AG04449 (cell line): ENCODE measurements at regions not wholly inside any gene's neighbourhood (a gene's known extent, or its start where the extent isn't known, plus 50 kb on each side); places are given as distances from the start of the nearest gene placed in this dataset.
"Not testable (repeated sequence)": the region's sequence is repeated elsewhere in the genome, so short reads cannot be mapped to it uniquely, and the experiment has no call there.

Source experiments
- CTCF ChIA-PET: fragments of 350-600 bp; formaldehyde crosslinking; extraction: SDS; loops from one replicate; lab custom pipeline; 2021; ENCODE audit warnings: antibody characterized with exemption; lab: Yijun Ruan, JAX
- POLR2A ChIA-PET: fragments of 400-600, 350-600 bp; formaldehyde crosslinking; extraction: SDS; loops from one replicate; lab custom pipeline; 2020; ENCODE audit warnings: antibody characterized with exemption, inconsistent platforms; lab: Yijun Ruan, JAX
- DNase-seq: peaks from one replicate; pipeline ENCODE4 v3.0.0-alpha.2; 2010; ENCODE audit warnings: low read depth, low spot score
- H3K4me3 ChIP-seq: 2 replicates; pipeline ENCODE4 v1.5.1; 2011; ENCODE audit warnings: low read depth, mild to moderate bottlenecking, control low read depth, low read length
- TF ChIP-seq, protein P1 (sequence below): IDR thresholded peaks from one replicate; pipeline ENCODE4 v1.5.1; 2011; ENCODE audit warnings: mild to moderate bottlenecking, moderate library complexity, low read length, control low read depth, inconsistent platforms; ENCODE audit not compliant: insufficient read depth; ENCODE audit errors: missing control alignments

DNA sequence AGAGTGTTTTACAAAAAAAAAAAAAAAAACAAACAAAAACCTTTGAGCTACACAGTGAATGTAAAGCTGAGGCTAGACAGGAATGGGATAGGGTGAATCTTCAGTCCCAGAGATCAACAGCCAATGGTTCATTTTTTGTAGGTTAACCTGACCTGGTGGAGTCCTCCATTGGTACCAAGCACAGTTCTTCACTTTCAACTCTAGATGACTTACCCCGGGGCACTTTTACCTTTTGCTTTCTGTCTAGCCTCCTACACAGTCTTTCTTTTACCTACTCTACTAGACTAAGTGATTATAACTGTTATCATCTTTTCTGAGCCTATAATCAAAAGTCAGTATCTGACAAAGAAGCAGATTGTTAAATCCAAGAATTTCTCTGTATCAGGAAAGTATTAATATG lies 50.9 kb downstream of the ANXA2R start:
- ChIA-PET POLR2A (no interaction called here), CTCF (interaction anchor here (0.6 to 1.7 kb wide), 4 partner anchors 18 to 932 kb away, joined by 3 to 5 read pairs (median 3); no protein-coding TSS in a partner anchor)
- H3K4me3 ChIP-seq: no peak overlapping the region
- no peak for DNase-seq
- TF ChIP-seq, protein P1, sequence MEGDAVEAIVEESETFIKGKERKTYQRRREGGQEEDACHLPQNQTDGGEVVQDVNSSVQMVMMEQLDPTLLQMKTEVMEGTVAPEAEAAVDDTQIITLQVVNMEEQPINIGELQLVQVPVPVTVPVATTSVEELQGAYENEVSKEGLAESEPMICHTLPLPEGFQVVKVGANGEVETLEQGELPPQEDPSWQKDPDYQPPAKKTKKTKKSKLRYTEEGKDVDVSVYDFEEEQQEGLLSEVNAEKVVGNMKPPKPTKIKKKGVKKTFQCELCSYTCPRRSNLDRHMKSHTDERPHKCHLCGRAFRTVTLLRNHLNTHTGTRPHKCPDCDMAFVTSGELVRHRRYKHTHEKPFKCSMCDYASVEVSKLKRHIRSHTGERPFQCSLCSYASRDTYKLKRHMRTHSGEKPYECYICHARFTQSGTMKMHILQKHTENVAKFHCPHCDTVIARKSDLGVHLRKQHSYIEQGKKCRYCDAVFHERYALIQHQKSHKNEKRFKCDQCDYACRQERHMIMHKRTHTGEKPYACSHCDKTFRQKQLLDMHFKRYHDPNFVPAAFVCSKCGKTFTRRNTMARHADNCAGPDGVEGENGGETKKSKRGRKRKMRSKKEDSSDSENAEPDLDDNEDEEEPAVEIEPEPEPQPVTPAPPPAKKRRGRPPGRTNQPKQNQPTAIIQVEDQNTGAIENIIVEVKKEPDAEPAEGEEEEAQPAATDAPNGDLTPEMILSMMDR: no peak

GRCh38 chr5:42988568-42988967 lies 51.6 kb downstream of the ANXA2R start:
- H3K4me3 ChIP-seq: no peak overlapping the region
- CTCF ChIA-PET: interaction anchor here (0.6 to 1.7 kb wide), 5 partner anchors 19 to 931 kb away, joined by 3 to 5 read pairs (median 3); no protein-coding TSS in a partner anchor
- TF ChIP-seq, protein P1: no peak
- POLR2A ChIA-PET: no interaction called here
- no peak for DNase-seq

DNA sequence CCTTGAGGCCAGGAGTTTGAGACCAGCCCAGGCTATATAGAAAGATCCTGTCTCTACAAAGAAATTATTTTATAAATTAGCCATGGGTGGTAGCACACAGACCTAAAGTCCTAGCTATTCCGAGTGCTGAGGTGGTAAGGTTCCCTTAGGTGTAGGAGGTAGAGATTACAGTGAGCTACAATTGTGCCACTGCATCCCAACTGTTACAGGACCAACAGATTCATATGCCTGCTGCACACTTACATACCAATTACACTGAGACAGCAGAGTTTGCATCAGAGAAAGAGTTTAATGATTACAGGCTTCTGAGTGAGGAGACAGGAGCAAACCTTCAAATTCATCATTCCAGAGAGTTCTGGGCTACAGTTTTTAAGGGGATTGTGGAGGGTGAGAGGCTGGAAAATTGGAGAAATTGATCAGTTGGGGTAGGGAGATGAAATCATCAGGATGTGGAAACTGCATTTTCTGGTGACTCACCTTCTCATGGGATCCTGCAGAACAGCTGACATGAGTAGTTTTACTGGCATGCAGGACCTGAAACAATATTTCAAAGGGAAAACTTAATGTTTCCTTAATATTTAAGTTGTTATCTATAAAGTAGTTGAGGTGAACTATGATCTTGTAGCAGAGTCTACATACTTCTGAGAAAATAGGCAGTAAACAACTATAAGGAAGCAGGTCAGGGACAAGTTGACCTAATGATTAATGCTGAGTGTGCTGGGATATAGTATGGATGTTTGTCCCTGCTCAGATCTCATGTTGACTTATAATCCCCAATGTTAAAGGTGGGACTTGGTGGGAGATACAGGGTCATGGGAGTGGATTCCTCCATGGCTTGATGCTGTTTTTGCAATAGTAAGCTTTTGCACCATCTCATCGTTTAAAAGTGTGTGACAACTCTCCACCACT lies 54.7 kb downstream of the ANXA2R start:
- TF ChIP-seq, protein P1: no peak
- POLR2A ChIA-PET: interaction anchor here (0.8 to 0.9 kb wide), 2 partner anchors 8 to 14 kb away, joined by 3 to 4 read pairs; no protein-coding TSS in a partner anchor
- CTCF ChIA-PET: interaction anchor here (1.7 to 2.1 kb wide), 3 partner anchors 9 to 77 kb away, joined by 5 to 7 read pairs (median 6); no protein-coding TSS in a partner anchor
- H3K4me3 ChIP-seq: no peak overlapping the region
- DNase-seq: no peak

DNA sequence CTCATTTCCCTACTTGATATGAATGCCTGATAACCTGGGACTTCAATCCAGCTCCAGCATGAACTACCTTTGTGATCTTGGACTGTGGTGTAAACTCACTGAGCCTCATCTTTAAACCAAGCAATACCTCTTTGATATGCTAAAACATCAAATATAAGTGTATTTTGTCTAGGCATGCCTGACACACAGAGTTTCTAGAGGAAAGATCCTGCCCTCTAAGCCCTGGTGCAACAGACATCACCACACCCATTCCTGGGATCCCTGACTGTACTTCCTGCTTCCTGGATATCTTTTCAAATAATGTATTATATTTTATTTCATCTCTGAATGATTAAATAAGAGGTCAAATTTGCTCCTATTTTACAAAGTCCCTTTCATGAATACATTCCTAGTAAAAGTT lies 55.8 kb downstream of the ANXA2R start:
- CTCF ChIA-PET: interaction anchor here (1.0 to 2.1 kb wide), 2 partner anchors 12 to 36 kb away, joined by 3 to 7 read pairs; no protein-coding TSS in a partner anchor
- H3K4me3 ChIP-seq: no peak overlapping the region
- no peak for DNase-seq
- POLR2A ChIA-PET: interaction anchor here (0.6 to 0.9 kb wide), 2 partner anchors 9 to 34 kb away, joined by 3 to 4 read pairs; no protein-coding TSS in a partner anchor
- TF ChIP-seq, protein P1: no peak

DNA sequence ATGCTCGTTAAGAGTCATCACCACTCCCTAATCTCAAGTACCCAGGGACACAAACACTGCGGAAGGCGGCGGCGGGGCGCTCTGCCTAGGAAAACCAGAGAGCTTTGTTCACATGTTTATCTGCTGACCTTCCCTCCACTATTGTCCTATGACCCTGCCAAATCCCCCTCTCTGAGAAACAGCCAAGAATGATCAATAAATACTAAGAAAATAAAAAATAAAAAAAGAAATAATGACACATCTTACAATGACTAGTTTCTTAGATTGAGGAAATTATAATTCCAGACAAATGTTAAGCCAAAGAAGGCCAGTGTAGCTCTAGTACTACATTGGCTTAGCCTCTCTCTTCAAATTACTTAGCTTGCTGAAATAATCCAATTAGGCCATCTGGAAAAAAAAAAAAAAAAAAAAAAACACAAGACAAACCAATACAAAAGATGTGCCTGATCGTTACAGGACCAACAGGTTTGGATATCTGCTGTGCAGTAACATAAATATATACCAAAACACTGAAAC lies 58.0 kb downstream of the ANXA2R start:
- ChIA-PET CTCF (no interaction called here), POLR2A (no interaction called here)
- TF ChIP-seq, protein P1: no peak
- no peak for DNase-seq
- no peak overlapping the region for H3K4me3 ChIP-seq

DNA sequence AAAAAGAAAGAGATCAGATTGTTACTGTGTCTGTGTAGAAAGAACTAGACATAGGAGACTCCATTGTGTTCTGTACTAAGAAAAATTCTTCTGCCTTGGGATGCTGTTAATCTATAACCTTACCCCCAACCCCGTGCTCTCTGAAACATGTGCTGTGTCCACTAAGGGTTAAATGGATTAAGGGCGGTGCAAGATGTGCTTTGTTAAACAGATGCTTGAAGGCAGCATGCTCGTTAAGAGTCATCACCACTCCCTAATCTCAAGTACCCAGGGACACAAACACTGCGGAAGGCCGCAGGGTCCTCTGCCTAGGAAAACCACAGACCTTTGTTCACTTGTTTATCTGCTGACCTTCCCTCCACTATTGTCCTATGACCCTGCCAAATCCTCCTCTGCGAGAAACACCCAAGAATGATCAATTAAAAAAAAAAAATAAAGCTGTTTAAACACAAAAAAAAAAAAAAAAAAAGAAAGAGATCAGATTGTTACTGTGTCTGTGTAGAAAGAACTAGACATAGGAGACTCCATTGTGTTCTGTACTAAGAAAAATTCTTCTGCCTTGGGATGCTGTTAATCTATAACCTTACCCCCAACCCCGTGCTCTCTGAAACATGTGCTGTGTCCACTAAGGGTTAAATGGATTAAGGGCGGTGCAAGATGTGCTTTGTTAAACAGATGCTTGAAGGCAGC lies 58.6 kb downstream of the ANXA2R start:
- CTCF ChIA-PET, DNase-seq, POLR2A ChIA-PET, H3K4me3 ChIP-seq: not testable (repeated sequence)

GRCh38 chr5:42981015-42981414 lies 59.1 kb downstream of the ANXA2R start:
- CTCF ChIA-PET, POLR2A ChIA-PET, DNase-seq, H3K4me3 ChIP-seq: not testable (repeated sequence)

- CTCF ChIA-PET, DNase-seq, H3K4me3 ChIP-seq, POLR2A ChIA-PET: not testable (repeated sequence)
Measured at GRCh38 chr5:42980391-42980790, 59.7 kb downstream of the ANXA2R start.

- H3K4me3 ChIP-seq: not testable (repeated sequence)
Measured at GRCh38 chr5:42979242-42979641, 60.9 kb downstream of the ANXA2R start.

More at GRCh38 chr5:42979242-42979641, 60.9 kb downstream of the ANXA2R start:
- CTCF ChIA-PET, POLR2A ChIA-PET, DNase-seq: not testable (repeated sequence)
